Activated CD4-positive, alpha-beta T cell treated with anti-CD3 and anti-CD28 coated beads, Interleukin-2, amount 10 ng/mL, durations not matched to agents 7 days and 5 days (primary cell): ENCODE measurements at regions not wholly inside any gene's neighbourhood (a gene's known extent, or its start where the extent isn't known, plus 50 kb on each side); places are given as distances from the start of the nearest gene placed in this dataset.

Experiments
- CTCF ChIA-PET: fragments of 350-600 bp; sonication (Branson Sonifier 250); formaldehyde crosslinking; loops from one replicate; lab custom pipeline; 2021; ENCODE audit warnings: antibody characterized with exemption; lab: Charles Lee
- POLR2A ChIA-PET: fragments of 350-600 bp; sonication (Branson Sonifier 250); formaldehyde crosslinking; loops from one replicate; lab custom pipeline; 2021; ENCODE audit warnings: antibody characterized with exemption; lab: Charles Lee
- DNase-seq: peaks from one replicate; pipeline ENCODE4 v3.0.0-alpha.2; 2020
- H3K27ac Mint-ChIP-seq: one replicate; pipeline ENCODE4 v1.8.0; 2021; ENCODE audit warnings: mild to moderate bottlenecking, moderate library complexity, mixed read lengths
- H3K27me3 Mint-ChIP-seq: one replicate; pipeline ENCODE4 v1.8.0; 2021; ENCODE audit warnings: mixed read lengths
- H3K36me3 Mint-ChIP-seq: one replicate; pipeline ENCODE4 v1.8.0; 2021; ENCODE audit warnings: low read depth, mixed read lengths
- H3K4me1 Mint-ChIP-seq: one replicate; pipeline ENCODE4 v1.8.0; 2021; ENCODE audit warnings: mixed read lengths
- H3K4me3 Mint-ChIP-seq: one replicate; pipeline ENCODE4 v1.8.0; 2021; ENCODE audit warnings: mild to moderate bottlenecking, moderate library complexity, mixed read lengths
- H3K9me3 Mint-ChIP-seq: one replicate; pipeline ENCODE4 v1.8.0; 2021; ENCODE audit warnings: mixed read lengths

DNA sequence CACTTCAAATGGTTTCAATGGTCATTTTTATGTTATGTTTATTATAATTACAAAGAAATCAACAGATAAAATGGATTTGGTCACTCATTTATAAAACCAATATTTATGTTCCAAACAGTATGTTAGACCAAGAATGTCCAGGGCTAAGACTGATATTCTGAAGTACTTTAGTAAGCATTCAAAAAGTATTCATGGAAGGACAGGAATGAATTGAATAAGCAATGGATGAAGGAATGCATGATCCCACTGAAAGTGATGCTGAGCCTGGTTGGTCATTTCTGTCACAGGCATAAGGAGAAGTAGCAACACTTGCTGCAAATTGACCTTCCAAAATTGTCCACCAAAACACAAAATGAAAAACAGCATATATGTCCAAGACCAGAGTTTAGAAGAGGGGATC is 189.0 kb upstream of the CELF2 start:
- no peaks in the 10 kb centered on the region for H3K36me3 Mint-ChIP-seq
- peaks cover 14% of the 10 kb centered on the region for H3K27me3 Mint-ChIP-seq
- CTCF ChIA-PET, result no interaction called here
- no peak overlapping the region for H3K4me3 Mint-ChIP-seq
- H3K9me3 Mint-ChIP-seq, result no peaks in the 10 kb centered on the region
- DNase-seq, result no peak
- H3K4me1 Mint-ChIP-seq, result no peaks in the 10 kb centered on the region
- H3K27ac Mint-ChIP-seq, result no peak overlapping the region
- POLR2A ChIA-PET, result no interaction called here

DNA sequence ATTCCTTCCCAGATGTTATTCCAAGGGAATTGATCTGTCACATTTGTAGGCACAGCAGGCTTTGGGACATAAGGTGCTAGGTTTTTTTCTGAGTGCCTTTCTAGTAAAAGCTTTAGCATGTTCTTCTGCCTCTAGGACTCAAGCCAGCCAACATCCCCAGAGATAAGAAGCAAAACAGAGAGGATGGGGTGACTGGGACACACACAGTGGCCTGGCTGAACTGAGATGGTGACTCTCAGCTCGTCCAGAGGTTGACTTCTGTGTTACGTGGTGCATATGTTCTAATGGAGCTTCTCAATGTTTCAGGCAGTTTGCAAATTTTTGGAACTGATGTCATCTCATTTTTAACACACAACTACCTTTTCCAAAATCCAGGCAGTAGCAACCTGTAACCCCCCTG is 188.1 kb upstream of the CELF2 start:
- Mint-ChIP-seq H3K4me1 (no peaks in the 10 kb centered on the region), H3K27ac (no peak overlapping the region), H3K9me3 (no peaks in the 10 kb centered on the region), H3K4me3 (no peak overlapping the region), H3K27me3 (peaks cover 14% of the 10 kb centered on the region), H3K36me3 (no peaks in the 10 kb centered on the region)
- POLR2A ChIA-PET, result no interaction called here
- CTCF ChIA-PET, result no interaction called here
- DNase-seq, result no peak

DNA sequence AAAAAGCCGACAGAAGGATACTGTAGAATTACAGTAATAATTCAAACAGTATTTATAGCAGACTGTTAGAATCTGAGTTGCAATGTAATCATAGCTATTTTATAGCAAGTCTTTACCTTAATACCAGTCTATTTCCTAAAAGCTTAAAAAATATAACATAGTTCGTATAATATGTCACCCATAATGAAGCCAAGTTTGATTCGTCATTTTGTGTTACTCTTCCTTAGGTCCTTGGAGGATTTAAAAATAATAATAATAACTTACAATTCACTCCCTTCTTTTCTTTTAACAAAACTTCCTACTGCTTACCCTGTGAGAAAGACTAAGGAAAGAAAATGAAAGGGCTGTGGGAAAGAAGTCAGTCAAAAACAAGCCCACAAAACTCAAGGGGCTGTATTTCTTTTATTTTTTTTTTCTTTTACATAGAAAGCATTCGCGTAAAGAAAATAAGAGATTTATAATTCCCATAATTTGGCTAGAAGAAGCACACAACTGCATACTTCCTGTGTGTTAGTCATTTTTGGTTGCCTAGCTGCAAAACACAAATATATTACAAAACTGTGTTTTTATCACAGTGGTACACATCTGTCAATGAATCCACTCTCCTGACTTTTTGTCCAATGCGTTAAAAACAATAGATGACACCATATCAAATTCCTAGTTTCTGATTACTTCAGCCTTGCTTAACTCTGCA is 187.2 kb upstream of the CELF2 start:
- no peak overlapping the region for H3K27ac Mint-ChIP-seq
- POLR2A ChIA-PET, result no interaction called here
- H3K4me1 Mint-ChIP-seq, result no peaks in the 10 kb centered on the region
- H3K36me3 Mint-ChIP-seq, result no peaks in the 10 kb centered on the region
- H3K4me3 Mint-ChIP-seq, result no peak overlapping the region
- CTCF ChIA-PET, result no interaction called here
- DNase-seq, result no peak
- peaks cover 14% of the 10 kb centered on the region for H3K27me3 Mint-ChIP-seq
- H3K9me3 Mint-ChIP-seq, result no peaks in the 10 kb centered on the region

DNA sequence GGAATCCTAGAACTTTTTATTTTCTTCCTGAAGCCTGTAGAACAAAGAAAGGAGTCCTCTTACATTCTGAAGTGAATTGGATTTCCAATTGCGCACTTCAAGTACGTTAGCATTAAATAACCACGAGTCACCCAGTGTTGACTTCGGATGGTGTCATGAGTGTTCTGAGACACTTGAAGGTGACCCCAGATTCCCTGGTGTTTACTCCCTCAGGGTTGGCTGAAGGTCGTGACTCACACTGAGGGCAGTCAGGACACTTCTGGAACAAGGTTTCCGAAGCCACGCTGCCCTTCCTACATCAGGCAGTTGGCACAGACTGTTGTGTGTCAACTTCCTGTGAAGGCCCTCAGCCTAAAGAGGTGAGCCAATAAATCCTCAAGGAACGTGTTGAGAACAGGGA is 186.6 kb upstream of the CELF2 start:
- peaks cover 14% of the 10 kb centered on the region for H3K27me3 Mint-ChIP-seq
- ChIA-PET POLR2A (no interaction called here), CTCF (no interaction called here)
- H3K27ac Mint-ChIP-seq, result no peak overlapping the region
- no peaks in the 10 kb centered on the region for H3K4me1 Mint-ChIP-seq
- H3K36me3 Mint-ChIP-seq, result no peaks in the 10 kb centered on the region
- H3K4me3 Mint-ChIP-seq, result no peak overlapping the region
- no peaks in the 10 kb centered on the region for H3K9me3 Mint-ChIP-seq
- no peak for DNase-seq

DNA sequence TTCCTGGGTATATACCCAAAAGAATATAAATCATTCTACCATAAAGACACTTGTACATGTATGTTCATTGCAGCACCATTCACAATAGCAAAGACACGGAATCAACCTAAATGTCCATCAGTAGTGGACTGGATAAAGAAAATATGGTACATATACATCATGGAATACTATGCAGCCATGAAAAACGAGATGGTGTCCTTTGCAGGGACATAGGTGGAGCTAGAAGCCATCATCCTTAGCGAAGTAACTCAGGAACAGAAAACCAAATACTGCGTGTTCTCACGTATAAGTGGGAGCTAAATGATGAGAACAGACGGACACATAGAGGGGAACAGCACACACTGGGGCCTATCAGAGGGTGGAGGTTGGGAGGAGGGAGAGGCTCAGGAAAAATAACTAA is 183.7 kb upstream of the CELF2 start:
- ChIA-PET CTCF (no interaction called here), POLR2A (no interaction called here)
- H3K9me3 Mint-ChIP-seq, result no peaks in the 10 kb centered on the region
- H3K4me3 Mint-ChIP-seq, result no peak overlapping the region
- DNase-seq, result no peak
- no peaks in the 10 kb centered on the region for H3K36me3 Mint-ChIP-seq
- H3K27me3 Mint-ChIP-seq, result peaks cover 7% of the 10 kb centered on the region
- no peak overlapping the region for H3K27ac Mint-ChIP-seq
- H3K4me1 Mint-ChIP-seq, result no peaks in the 10 kb centered on the region

DNA sequence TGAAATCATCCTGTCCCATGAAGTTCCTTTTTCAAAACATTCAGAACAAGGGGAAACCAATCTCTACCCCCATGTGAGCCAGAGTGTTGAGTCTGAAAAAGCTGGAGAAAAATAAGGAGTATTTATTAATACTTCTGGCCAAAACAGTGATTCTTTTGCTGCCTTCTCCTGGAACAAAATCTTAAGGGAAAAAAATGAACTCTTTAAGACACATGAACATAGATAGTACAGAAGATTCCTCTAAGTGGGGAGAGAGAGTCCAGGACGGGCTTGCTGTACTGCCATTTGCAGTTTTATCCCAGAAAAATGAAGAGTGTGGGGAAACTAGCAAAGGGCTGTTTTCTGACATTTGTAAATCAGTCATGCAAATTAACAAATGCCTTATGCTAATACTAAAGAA is 173.4 kb upstream of the CELF2 start:
- Mint-ChIP-seq H3K9me3 (peaks cover 7% of the 10 kb centered on the region), H3K4me3 (no peak overlapping the region), H3K27me3 (peaks cover 23% of the 10 kb centered on the region), H3K27ac (no peak overlapping the region), H3K4me1 (no peaks in the 10 kb centered on the region), H3K36me3 (no peaks in the 10 kb centered on the region)
- DNase-seq, result no peak
- ChIA-PET POLR2A (no interaction called here), CTCF (no interaction called here)

DNA sequence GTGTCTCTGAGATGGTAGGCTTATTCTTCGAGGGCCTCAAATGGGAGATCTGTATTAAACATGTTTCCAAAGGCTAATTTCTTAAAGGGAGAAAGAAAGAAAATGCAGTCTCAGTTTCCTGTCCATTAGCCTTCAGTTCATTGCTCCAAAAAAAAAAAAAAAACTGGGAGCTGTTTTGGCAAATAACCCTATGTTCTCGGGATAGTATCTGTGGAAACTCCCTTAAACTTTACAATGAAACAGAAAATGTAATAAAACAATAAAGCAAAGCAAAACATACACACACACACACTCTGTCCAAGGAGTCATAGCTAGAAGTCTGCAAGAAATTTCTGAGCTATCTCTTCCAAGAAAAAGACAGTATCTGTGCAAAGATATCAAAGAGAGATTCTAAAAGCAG is 172.5 kb upstream of the CELF2 start:
- DNase-seq, result no peak
- POLR2A ChIA-PET, result no interaction called here
- Mint-ChIP-seq H3K4me1 (no peaks in the 10 kb centered on the region), H3K36me3 (no peaks in the 10 kb centered on the region), H3K9me3 (peaks cover 2% of the 10 kb centered on the region), H3K4me3 (no peak overlapping the region), H3K27ac (no peak overlapping the region), H3K27me3 (peaks cover 23% of the 10 kb centered on the region)
- CTCF ChIA-PET, result interaction anchor here (0.7 kb wide), 2 partner anchors 57 to 1618 kb away, joined by 3 read pairs; no protein-coding TSS in a partner anchor

DNA sequence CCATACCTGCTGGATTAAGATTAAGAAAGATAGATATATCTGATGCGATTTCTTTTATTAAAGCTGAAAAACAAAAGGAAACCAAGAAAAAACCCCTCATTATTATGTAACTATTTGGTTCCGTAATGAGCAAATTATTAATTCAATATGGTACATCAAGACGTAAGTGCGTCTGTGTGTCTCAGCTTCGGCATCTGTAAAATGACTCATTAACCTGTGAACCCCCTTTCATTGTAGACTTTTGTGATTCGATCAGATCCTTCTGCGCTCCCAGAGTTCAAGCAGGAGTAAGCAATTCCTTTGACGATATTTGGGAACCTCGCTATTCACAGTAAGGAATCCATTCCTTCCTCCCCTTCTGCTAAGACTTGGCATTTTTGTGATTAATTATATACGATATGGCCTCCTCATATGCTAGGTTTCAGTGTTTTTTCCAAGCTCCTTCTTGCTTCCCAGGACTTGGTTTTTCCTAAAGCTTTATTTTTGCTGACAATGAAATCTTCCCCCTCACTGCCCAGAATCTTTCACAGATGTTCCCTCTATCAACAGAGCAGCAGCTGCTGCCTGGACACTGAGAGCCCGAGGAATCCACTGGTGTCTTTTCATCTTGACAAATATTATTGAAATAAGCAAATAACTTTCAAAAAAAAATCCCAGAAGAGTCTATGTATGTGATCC is 171.7 kb upstream of the CELF2 start:
- ChIA-PET CTCF (interaction anchor here (0.6 to 0.7 kb wide), 3 partner anchors 57 to 1619 kb away, joined by 3 read pairs; no protein-coding TSS in a partner anchor), POLR2A (no interaction called here)
- no peak for DNase-seq
- Mint-ChIP-seq H3K36me3 (no peaks in the 10 kb centered on the region), H3K4me1 (no peaks in the 10 kb centered on the region), H3K27ac (no peak overlapping the region), H3K9me3 (peaks cover 2% of the 10 kb centered on the region), H3K4me3 (no peak overlapping the region), H3K27me3 (peaks cover 23% of the 10 kb centered on the region)

DNA sequence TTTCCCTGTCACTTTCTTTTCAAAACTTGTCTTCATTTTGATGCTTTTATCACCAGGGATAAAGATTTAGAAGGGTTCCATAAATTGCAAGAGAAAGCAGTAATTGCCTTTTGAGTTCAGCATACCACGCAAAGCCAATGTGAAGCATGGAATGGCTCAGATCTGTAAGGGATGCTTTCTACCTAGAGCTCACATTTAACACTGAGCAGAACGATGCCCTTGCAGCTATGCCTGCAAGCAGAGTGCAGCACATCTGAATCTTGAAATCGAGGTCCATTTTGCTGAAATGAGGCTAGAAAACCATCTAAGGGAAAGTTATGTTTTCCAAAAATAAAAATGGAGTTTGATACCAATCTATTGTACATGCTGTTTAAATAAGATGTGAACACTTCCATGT is 171.2 kb upstream of the CELF2 start:
- Mint-ChIP-seq H3K36me3 (no peaks in the 10 kb centered on the region), H3K4me1 (no peaks in the 10 kb centered on the region), H3K27me3 (peaks cover 23% of the 10 kb centered on the region), H3K9me3 (peaks cover 2% of the 10 kb centered on the region), H3K4me3 (no peak overlapping the region), H3K27ac (no peak overlapping the region)
- DNase-seq, result no peak
- CTCF ChIA-PET, result interaction anchor here (0.6 kb wide), 1 partner anchor 991 kb away, joined by 3 read pairs; no protein-coding TSS in a partner anchor
- POLR2A ChIA-PET, result no interaction called here

DNA sequence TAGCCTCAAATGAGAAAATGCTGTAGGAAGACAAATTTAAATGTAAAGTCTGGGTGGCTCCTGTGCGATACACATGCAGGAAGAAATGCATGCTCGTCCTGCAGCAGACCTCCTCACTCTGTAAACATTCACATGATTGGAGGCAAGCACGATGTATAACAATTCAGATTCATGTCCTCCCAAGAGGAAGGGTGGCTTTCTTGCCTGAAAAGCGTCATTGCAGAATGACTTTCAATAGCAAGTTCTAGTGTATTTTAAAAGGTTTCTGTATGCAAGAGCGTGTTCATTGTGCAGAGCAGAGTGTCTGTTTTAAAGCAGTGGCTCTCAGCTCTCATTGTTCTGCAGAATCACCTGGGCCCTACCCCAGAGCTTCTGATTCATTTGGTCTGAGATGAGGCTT is 170.3 kb upstream of the CELF2 start:
- no peak for DNase-seq
- Mint-ChIP-seq H3K27me3 (peaks cover 27% of the 10 kb centered on the region), H3K9me3 (peaks cover 2% of the 10 kb centered on the region), H3K4me1 (no peaks in the 10 kb centered on the region), H3K36me3 (no peaks in the 10 kb centered on the region), H3K27ac (no peak overlapping the region), H3K4me3 (no peak overlapping the region)
- ChIA-PET POLR2A (no interaction called here), CTCF (no interaction called here)

DNA sequence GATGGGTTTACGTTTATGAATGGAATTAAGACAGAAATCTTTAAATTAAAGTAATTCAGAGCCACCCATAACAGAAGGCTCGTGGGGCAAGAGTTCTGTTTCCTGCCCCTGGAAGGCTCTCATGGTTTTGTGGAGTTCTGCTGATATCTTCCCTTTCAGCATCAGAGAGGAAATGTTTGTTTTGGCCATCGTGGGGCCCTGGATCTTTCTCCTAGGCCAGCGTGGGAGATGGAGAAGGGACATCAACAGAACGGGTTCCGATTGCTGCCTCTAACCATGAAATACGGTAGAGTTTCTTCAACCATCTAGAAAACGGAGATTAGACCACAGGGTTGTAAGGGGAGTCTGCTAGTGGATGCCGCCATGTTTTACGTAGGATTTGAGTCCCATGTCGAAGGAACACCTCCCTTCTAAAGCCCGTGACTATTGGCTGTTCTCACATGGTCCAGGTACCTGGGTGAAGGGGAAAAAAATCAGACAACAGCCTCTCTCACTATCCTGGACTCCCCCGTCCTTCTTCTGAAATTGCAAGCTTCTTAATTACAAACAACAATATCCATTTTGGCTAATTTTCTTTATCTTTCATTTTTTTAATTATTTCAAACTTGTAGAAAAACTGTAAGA is 169.1 kb upstream of the CELF2 start:
- H3K27ac Mint-ChIP-seq, result no peak overlapping the region
- no peak for DNase-seq
- ChIA-PET CTCF (no interaction called here), POLR2A (no interaction called here)
- H3K36me3 Mint-ChIP-seq, result no peaks in the 10 kb centered on the region
- H3K4me1 Mint-ChIP-seq, result no peaks in the 10 kb centered on the region
- H3K4me3 Mint-ChIP-seq, result no peak overlapping the region
- peaks cover 24% of the 10 kb centered on the region for H3K27me3 Mint-ChIP-seq
- peaks cover 2% of the 10 kb centered on the region for H3K9me3 Mint-ChIP-seq

DNA sequence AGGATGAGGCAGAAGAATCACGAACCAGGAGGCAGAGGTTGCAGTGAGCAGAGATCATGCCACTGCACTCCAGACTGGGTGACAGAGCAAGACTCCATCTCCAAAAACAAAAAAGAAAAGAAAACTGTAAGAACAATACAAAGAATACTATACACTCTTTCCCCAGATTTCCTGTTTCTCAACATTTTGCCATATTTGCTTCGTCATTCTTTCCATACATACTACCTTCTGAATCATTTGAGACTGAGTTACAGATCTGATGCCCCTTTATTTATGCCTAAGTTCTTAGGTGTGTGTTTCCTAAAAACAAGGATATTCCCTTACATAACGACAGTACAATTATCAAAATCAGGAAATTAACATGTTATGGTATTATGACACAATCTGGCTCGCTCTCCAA is 168.4 kb upstream of the CELF2 start:
- Mint-ChIP-seq H3K9me3 (peaks cover 2% of the 10 kb centered on the region), H3K27ac (no peak overlapping the region), H3K27me3 (peaks cover 17% of the 10 kb centered on the region), H3K4me3 (no peak overlapping the region), H3K36me3 (no peaks in the 10 kb centered on the region), H3K4me1 (no peaks in the 10 kb centered on the region)
- DNase-seq, result no peak
- ChIA-PET POLR2A (no interaction called here), CTCF (no interaction called here)

DNA sequence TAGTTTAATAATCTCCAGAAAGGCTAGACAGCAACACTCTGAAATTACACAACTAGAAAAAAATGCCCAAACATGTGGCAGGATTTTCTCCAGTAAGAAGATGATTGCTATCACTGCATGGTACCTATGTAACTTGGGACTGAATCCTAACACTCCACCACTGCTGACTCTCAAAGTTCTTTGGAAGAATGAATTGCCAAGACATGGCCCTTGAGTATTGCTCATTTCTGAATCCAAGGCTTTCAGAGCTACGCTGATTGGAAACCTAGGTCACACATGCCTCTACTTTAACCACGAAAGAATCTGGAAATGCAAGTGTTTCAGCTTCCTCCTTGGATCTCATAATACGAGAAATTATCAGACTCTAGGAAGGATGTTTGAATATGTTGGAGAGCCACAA is 167.5 kb upstream of the CELF2 start:
- no peak overlapping the region for H3K4me3 Mint-ChIP-seq
- POLR2A ChIA-PET, result no interaction called here

More for the DNA sequence above, 167.5 kb upstream of the CELF2 start:
- H3K4me1 Mint-ChIP-seq, result peaks cover 3% of the 10 kb centered on the region
- no peaks in the 10 kb centered on the region for H3K36me3 Mint-ChIP-seq
- no peak overlapping the region for H3K27ac Mint-ChIP-seq
- CTCF ChIA-PET, result interaction anchor here (0.6 kb wide), 1 partner anchor 18 kb away, joined by 3 read pairs; no protein-coding TSS in a partner anchor
- peaks cover 13% of the 10 kb centered on the region for H3K27me3 Mint-ChIP-seq
- DNase-seq, result no peak
- H3K9me3 Mint-ChIP-seq, result peaks cover 2% of the 10 kb centered on the region
